Epithelial cell of proximal tubule (primary cell): ENCODE measurements at regions not wholly inside any gene's neighbourhood (a gene's known extent, or its start where the extent isn't known, plus 50 kb on each side); places are given as distances from the start of the nearest gene placed in this dataset.
"Not testable (repeated sequence)": the region's sequence is repeated elsewhere in the genome, so short reads cannot be mapped to it uniquely, and the experiment has no call there.

ENCODE experiments used
- DNase-seq: peaks from one replicate; pipeline ENCODE4 v3.0.0-alpha.2; 2011; ENCODE audit warnings: low read depth
- H3K4me3 ChIP-seq: 2 replicates; pipeline ENCODE4 v1.5.1; 2011; ENCODE audit warnings: low read depth, mild to moderate bottlenecking, low read length
- TF ChIP-seq, protein P1 (sequence below): conservative IDR thresholded peaks from 2 replicates; pipeline ENCODE4 v1.5.1; 2012; ENCODE audit warnings: low read depth, mild to moderate bottlenecking, low read length

DNA sequence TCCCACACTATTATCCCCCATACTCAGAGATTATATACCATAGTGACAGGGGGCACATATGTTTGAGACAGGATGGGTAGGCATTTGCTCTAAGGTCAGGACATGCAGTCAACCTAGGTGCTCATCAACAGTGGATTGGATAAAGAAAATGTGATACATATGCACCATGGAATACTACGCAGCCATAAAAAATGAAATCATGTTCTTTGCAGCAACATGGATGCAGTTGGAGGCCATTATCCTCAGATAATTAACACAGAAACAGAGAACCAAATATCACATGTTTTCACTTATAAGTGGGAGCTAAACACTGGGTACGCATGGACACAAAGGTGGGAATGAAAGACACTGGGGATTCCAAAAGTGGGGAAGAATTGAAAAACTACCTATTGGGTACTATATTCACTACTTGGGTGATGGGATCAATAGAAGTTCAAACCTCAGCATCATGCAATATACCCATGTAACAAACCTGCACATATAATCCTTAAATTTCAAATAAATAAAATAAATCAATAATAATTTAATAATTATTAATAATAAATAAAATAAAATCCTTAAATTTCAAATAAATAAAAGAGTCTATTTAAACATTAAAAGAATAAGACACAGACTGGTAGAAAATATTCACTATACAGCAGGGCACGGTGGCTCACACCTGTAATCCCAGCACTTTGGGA is 160.1 kb upstream of the CNOT2 start:
- no peak for DNase-seq
- TF ChIP-seq, protein P1, sequence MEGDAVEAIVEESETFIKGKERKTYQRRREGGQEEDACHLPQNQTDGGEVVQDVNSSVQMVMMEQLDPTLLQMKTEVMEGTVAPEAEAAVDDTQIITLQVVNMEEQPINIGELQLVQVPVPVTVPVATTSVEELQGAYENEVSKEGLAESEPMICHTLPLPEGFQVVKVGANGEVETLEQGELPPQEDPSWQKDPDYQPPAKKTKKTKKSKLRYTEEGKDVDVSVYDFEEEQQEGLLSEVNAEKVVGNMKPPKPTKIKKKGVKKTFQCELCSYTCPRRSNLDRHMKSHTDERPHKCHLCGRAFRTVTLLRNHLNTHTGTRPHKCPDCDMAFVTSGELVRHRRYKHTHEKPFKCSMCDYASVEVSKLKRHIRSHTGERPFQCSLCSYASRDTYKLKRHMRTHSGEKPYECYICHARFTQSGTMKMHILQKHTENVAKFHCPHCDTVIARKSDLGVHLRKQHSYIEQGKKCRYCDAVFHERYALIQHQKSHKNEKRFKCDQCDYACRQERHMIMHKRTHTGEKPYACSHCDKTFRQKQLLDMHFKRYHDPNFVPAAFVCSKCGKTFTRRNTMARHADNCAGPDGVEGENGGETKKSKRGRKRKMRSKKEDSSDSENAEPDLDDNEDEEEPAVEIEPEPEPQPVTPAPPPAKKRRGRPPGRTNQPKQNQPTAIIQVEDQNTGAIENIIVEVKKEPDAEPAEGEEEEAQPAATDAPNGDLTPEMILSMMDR, result no peak

DNA sequence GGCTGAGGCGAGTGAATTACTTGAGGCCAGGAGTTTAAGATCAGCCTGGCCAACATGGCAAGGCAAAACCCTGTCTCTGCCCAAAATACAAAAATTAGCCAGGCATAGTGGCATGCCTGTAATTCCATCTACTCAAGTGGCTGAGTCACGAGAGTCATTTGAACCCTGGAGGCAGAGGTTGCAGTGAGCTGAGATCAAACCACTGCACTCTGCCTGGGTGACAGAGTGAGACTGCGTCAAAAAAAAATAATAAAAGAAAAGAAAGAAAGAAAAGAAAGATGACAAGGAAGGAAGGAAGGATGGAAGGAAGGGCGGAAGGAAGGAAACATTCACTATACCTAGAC is 159.6 kb upstream of the CNOT2 start:
- no peak for DNase-seq
- TF ChIP-seq, protein P1, result no peak

More for the DNA sequence above, 160.1 kb upstream of the CNOT2 start:
- H3K4me3 ChIP-seq, result no peak overlapping the region

DNA sequence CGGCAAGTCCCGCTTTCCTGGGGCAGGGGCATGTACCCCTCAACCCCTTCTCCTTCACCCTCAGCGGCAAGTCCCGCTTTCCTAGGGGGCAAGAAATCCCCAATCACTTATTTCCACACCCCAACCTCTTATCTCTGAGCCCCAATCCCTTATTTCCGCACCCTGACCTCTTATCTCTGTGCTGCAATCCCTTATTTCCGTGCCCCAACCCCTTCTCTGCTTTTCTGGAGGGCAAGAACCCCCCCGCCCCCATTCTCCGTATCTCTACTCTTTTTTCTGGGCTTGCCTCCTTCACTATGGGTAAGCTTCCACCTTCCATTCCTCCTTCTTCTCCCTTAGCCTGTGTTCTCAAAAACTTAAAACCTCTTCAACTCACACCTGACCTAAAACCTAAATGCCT is 156.9 kb upstream of the CNOT2 start:
- DNase-seq, H3K4me3 ChIP-seq: not testable (repeated sequence)

More for the DNA sequence above, 159.6 kb upstream of the CNOT2 start:
- H3K4me3 ChIP-seq, result no peak overlapping the region

DNA sequence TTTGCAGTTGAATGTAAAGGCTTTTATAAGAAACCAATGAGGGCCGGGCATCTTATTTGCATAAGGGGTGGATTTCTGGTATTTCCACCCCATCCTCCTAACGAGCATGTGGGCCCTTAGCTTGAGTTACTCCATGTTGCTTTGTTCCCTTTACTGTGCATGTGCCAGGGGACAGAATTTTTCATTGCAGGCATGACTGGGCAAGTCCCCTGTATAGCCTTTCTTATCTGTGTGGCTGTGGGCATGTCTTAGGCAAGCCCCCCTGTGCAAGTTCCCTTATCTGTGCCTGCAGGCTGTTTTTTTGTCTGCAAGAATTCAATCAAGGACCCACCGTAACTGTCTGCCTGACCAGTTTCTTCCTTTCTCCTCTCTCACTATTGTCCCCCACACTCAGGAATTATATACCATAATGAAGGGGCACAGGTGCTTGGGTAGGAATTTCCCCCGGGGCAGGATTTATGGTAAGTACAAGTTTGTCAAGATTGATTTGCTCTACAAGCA is 152.2 kb upstream of the CNOT2 start:
- TF ChIP-seq, protein P1, result no peak
- DNase-seq, result no peak
- no peak overlapping the region for H3K4me3 ChIP-seq

DNA sequence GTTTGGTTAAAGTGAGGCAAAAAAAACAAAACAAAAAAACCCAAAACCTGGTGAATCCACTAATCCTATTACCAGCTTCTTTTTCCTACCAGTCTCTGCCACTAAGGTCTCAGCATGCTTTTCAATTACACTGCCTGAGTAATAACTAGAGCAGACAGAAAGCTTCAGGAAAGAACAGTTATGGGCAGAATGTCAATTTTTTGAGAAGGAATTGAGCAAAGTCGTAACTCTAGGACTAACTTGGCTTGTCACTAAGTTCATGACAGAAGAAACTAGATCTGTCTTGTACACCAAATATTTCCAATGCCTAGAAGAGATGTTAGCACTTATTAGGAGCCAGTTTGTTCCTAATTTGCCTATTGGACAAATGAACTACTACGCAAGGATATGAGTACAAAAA is 148.8 kb upstream of the CNOT2 start:
- TF ChIP-seq, protein P1, result no peak
- no peak for DNase-seq
- H3K4me3 ChIP-seq, result no peak overlapping the region

DNA sequence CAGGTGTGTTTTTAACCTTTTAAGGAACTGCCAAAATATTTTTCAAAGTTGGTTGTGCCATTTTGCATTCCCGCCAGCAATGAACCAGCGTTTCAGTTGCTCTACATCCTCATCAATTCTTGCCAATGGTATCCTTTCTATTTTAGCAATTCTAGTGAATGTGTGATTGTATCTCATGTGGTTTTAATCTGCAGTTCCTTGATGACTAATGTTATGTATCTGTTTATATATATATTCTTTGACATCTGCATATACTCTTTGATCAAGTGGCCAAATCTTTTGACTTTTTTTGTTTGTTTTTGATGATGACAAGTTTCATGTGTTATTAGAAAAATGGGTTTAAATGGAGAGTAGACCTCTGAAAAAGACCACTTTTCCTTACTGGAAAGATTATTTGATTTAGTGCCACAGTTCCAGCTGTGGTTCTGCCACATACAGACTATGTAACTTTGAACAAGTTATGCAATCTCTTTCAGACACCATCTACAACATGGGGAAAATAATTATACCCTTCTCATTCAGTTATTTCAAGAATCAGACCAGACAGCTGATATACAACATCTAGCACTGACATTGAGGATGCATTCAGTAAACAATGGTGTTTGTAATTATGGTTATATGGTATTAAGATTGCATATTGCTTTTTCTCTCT is 146.3 kb upstream of the CNOT2 start:
- H3K4me3 ChIP-seq, result no peak overlapping the region
- TF ChIP-seq, protein P1, result no peak
- no peak for DNase-seq

DNA sequence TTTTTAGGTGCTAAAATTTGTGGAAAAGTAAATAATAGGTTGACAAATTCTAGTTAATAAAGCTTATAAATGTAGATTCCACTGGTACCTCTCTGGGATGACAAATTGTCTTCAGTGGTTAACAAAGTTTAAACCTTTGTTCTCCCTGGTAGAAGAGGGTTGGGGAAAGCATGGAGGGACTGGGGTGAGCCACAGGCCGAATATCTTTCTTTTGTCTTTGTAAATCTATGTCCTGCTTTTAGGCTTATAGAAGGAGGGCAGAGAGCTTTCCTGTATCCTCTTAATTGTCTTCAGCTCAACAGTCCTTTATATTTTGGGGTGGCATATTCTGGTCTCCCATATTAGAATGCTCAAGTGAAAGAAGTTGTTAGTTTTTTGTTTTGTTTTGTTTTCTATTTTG is 142.2 kb upstream of the CNOT2 start:
- no peak overlapping the region for H3K4me3 ChIP-seq
- DNase-seq, result no peak
- TF ChIP-seq, protein P1, result no peak
